ENCODE measurements at regions not wholly inside any gene's neighbourhood (a gene's known extent, or its start where the extent isn't known, plus 50 kb on each side); places are given as distances from the start of the nearest gene placed in this dataset.

DNA sequence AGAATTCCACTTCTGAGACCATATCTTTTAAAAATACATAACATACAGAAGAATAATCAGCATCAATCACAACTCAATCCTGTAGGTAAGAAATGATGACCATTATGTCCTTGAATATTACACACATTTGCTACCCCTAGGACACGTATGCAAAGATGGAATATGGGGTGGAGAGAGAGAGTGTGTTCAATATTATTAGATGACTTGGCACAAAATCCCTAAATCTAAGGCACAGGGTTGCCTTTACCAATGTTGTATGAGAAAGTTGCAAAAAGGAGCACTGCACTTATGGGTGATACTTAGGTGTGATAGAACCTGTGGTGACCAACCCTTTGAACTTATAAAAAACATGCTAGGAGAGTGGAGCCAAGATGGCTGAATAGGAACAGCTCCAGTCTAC lies 326.2 kb upstream of the FSHR start:
- TF ChIP-seq PKNOX1 (IDR thresholded peaks at IDR 0.05): no peak
- TF ChIP-seq SUZ12 (IDR thresholded peaks at IDR 0.05): no peak
- no peak for TF ChIP-seq SP1 (IDR thresholded peaks at IDR 0.05)
- TF ChIP-seq FOXA1 (IDR thresholded peaks at IDR 0.05): no peak
- no peak for TF ChIP-seq FOXM1 (IDR thresholded peaks at IDR 0.05; ENCODE audit: borderline replicate concordance)
